SH-SY5Y (cell line): ENCODE measurements at regions not wholly inside any gene's neighbourhood (a gene's known extent, or its start where the extent isn't known, plus 50 kb on each side); places are given as distances from the start of the nearest gene placed in this dataset.

Experiments
- GATA2 ChIP-seq: IDR thresholded peaks from 2 replicates; pipeline ENCODE4 v1.6.1; 2011; ENCODE audit warnings: mild to moderate bottlenecking, low read depth, low read length
- GATA3 ChIP-seq: IDR thresholded peaks from 2 replicates; pipeline ENCODE4 v1.6.1; 2011; ENCODE audit warnings: low read depth, mild to moderate bottlenecking, low read length, moderate library complexity

GRCh38 chr5:174309131-174309795 lies 263.8 kb downstream of the NSG2 start:
- no peak for TF ChIP-seq GATA2
- TF ChIP-seq GATA3 = no peak
